Caco-2 (cell line): ENCODE measurements at regions not wholly inside any gene's neighbourhood (a gene's known extent, or its start where the extent isn't known, plus 50 kb on each side); places are given as distances from the start of the nearest gene placed in this dataset.

Source experiments
- BruUV-seq: library from RNA; stranded (reverse); fragments of 400-500 nt; replicated peaks from 2 replicates; lab custom pipeline; 2021; lab: Mats Ljungman, UMichigan
- CTCF ChIA-PET: fragments of 300-600 bp; sonication (Branson Sonifier 250); formaldehyde crosslinking; loops from one replicate; lab custom pipeline; 2022; ENCODE audit warnings: antibody characterized with exemption; lab: Charles Lee
- POLR2A ChIA-PET: fragments of 300-600 bp; sonication (Branson Sonifier 250); formaldehyde crosslinking; loops from one replicate; lab custom pipeline; 2022; ENCODE audit warnings: antibody characterized with exemption; lab: Charles Lee
- DNase-seq, 2 experiments: peaks; one replicate each; pipeline versions ENCODE4 v3.0.0 to v3.0.0-alpha.2; 2020 to 2022
- H3K27me3 ChIP-seq: replicated peaks from 2 replicates; pipeline ENCODE4 v1.6.0; 2011; ENCODE audit warnings: low read length; ENCODE audit not compliant: control insufficient read depth, insufficient read depth
- H3K36me3 ChIP-seq: 2 replicates; pipeline ENCODE4 v1.5.1; 2011; ENCODE audit warnings: low read length; ENCODE audit not compliant: control insufficient read depth, insufficient read depth
- H3K4me1 ChIP-seq: fragments of 250-450 bp; sonication (Bioruptor Pico); 2 replicates; pipeline ENCODE4 v1.5.1; 2020; ENCODE audit warnings: mild to moderate bottlenecking
- H3K4me3 ChIP-seq: 2 replicates; pipeline ENCODE4 v1.5.1; 2011; ENCODE audit warnings: low read depth, mild to moderate bottlenecking, control low read depth, low read length
- H3K9me3 ChIP-seq: fragments of 250-450 bp; sonication (Bioruptor Pico); 2 replicates; pipeline ENCODE4 v1.5.1; 2020; ENCODE audit warnings: mild to moderate bottlenecking, moderate library complexity
- H3K27ac Mint-ChIP-seq: one replicate; pipeline ENCODE4 v1.8.0; 2022; ENCODE audit warnings: mixed read lengths; ENCODE audit not compliant: unreplicated experiment
- H3K27me3 Mint-ChIP-seq: one replicate; pipeline ENCODE4 v1.8.0; 2022; ENCODE audit warnings: mixed read lengths; ENCODE audit not compliant: insufficient read depth, unreplicated experiment
- H3K36me3 Mint-ChIP-seq: one replicate; pipeline ENCODE4 v1.8.0; 2022; ENCODE audit warnings: mild to moderate bottlenecking, mixed read lengths; ENCODE audit not compliant: insufficient read depth, unreplicated experiment
- H3K4me1 Mint-ChIP-seq: one replicate; pipeline ENCODE4 v1.8.0; 2022; ENCODE audit warnings: low read depth, mixed read lengths; ENCODE audit not compliant: unreplicated experiment
- H3K4me3 Mint-ChIP-seq: one replicate; pipeline ENCODE4 v1.8.0; 2022; ENCODE audit warnings: mild to moderate bottlenecking, moderate library complexity, mixed read lengths; ENCODE audit not compliant: unreplicated experiment
- H3K9me3 Mint-ChIP-seq: one replicate; pipeline ENCODE4 v1.8.0; 2022; ENCODE audit warnings: mixed read lengths; ENCODE audit not compliant: unreplicated experiment
- CTCF ChIP-seq, 2 experiments: fragments of 200-600 bp in 1 of 2; IDR thresholded peaks; 1 replicate in 1 of 2; 2 replicates in 1 of 2; pipeline versions ENCODE4 v1.5.1 to v1.8.0; 2011 to 2022; ENCODE audit warnings: antibody characterized with exemption in 1 of 2, control low read depth in 1 of 2, inconsistent platforms in 1 of 2, low read depth in 1 of 2, low read length in 1 of 2, mild to moderate bottlenecking in 1 of 2, moderate library complexity in 1 of 2; ENCODE audit not compliant: insufficient read depth in 1 of 2, severe bottlenecking in 1 of 2, unreplicated experiment in 1 of 2
- intact Hi-C: fragments of 100-400 bp; cut with micrococcal nuclease; formaldehyde crosslinking; loops from one replicate; pipeline ENCODE4 v1.10.0; 2022; ENCODE audit not compliant: unreplicated experiment

GRCh38 chr4:134145369-134145768, 56.2 kb downstream of the PABPC4L start:
- H3K27ac Mint-ChIP-seq = no peak overlapping the region
- H3K36me3 ChIP-seq = no peaks in the 10 kb centered on the region
- no peak for TF ChIP-seq CTCF (IDR thresholded peaks at IDR 0.05; ENCODE audit: insufficient read depth in 1 of 2, low read depth in 1 of 2, low read length in 1 of 2, severe bottlenecking in 1 of 2, unreplicated experiment in 1 of 2)
- H3K4me3 Mint-ChIP-seq = no peak overlapping the region
- no peaks in the 10 kb centered on the region for H3K4me1 Mint-ChIP-seq
- CTCF ChIA-PET = no interaction called here
- BruUV-seq = no TSS peak
- H3K36me3 Mint-ChIP-seq = no peaks in the 10 kb centered on the region
- no peaks in the 10 kb centered on the region for H3K9me3 Mint-ChIP-seq
- no peaks in the 10 kb centered on the region for H3K4me1 ChIP-seq
- intact Hi-C loops = no loop called here
- no peaks in the 10 kb centered on the region for H3K27me3 ChIP-seq
- DNase-seq = no peak
- H3K27me3 Mint-ChIP-seq = no peaks in the 10 kb centered on the region
- POLR2A ChIA-PET = no interaction called here
- H3K9me3 ChIP-seq = no peaks in the 10 kb centered on the region
- no peak overlapping the region for H3K4me3 ChIP-seq

GRCh38 chr4:134144337-134144736, 57.3 kb downstream of the PABPC4L start:
- H3K36me3 ChIP-seq = no peaks in the 10 kb centered on the region
- no peak for TF ChIP-seq CTCF (IDR thresholded peaks at IDR 0.05; ENCODE audit: insufficient read depth in 1 of 2, low read depth in 1 of 2, low read length in 1 of 2, severe bottlenecking in 1 of 2, unreplicated experiment in 1 of 2)
- ChIA-PET POLR2A (no interaction called here), CTCF (no interaction called here)
- no peak for DNase-seq
- no peaks in the 10 kb centered on the region for H3K4me1 ChIP-seq
- H3K36me3 Mint-ChIP-seq = no peaks in the 10 kb centered on the region
- no peak overlapping the region for H3K4me3 Mint-ChIP-seq
- H3K9me3 ChIP-seq = no peaks in the 10 kb centered on the region
- no peak overlapping the region for H3K27ac Mint-ChIP-seq
- intact Hi-C loops = no loop called here
- no peaks in the 10 kb centered on the region for H3K4me1 Mint-ChIP-seq
- BruUV-seq = no TSS peak
- H3K9me3 Mint-ChIP-seq = no peaks in the 10 kb centered on the region
- H3K4me3 ChIP-seq = no peak overlapping the region
- no peaks in the 10 kb centered on the region for H3K27me3 ChIP-seq
- no peaks in the 10 kb centered on the region for H3K27me3 Mint-ChIP-seq

- H3K27ac Mint-ChIP-seq = no peak overlapping the region
- intact Hi-C loops = no loop called here
These were observed 59.9 kb downstream of the PABPC4L start for GRCh38 chr4:134141728-134142127.

More at GRCh38 chr4:134141728-134142127, 59.9 kb downstream of the PABPC4L start:
- H3K9me3 Mint-ChIP-seq = no peaks in the 10 kb centered on the region
- no peak overlapping the region for H3K4me3 ChIP-seq
- no peak overlapping the region for H3K4me3 Mint-ChIP-seq
- H3K27me3 Mint-ChIP-seq = no peaks in the 10 kb centered on the region
- ChIA-PET CTCF (no interaction called here), POLR2A (no interaction called here)
- no peaks in the 10 kb centered on the region for H3K36me3 ChIP-seq
- no peak for TF ChIP-seq CTCF (IDR thresholded peaks at IDR 0.05; ENCODE audit: insufficient read depth in 1 of 2, low read depth in 1 of 2, low read length in 1 of 2, severe bottlenecking in 1 of 2, unreplicated experiment in 1 of 2)
- no peaks in the 10 kb centered on the region for H3K36me3 Mint-ChIP-seq
- no peak for DNase-seq
- BruUV-seq = no TSS peak
- H3K4me1 Mint-ChIP-seq = no peaks in the 10 kb centered on the region
- no peaks in the 10 kb centered on the region for H3K9me3 ChIP-seq
- H3K27me3 ChIP-seq = no peaks in the 10 kb centered on the region
- H3K4me1 ChIP-seq = no peaks in the 10 kb centered on the region
